ENCODE measurements at regions not wholly inside any gene's neighbourhood (a gene's known extent, or its start where the extent isn't known, plus 50 kb on each side); places are given as distances from the start of the nearest gene placed in this dataset.

GRCh38 chr18:2180586-2180985 lies 390.7 kb downstream of the METTL4 start:
- Mint-ChIP-seq H3K36me3 (no peaks in the 10 kb centered on the region), H3K4me1 (no peaks in the 10 kb centered on the region), H3K27ac (no peak overlapping the region), H3K4me3 (no peak overlapping the region), H3K27me3 (ENCODE audit: low read depth in 3 of 3) (peaks cover 0 to 3% (median 3%) of the 10 kb centered on the region in 3 donors), H3K9me3 (peaks cover 0 to 5% (median under 1%) of the 10 kb centered on the region in 6 donors)
- no peak for DNase-seq

DNA sequence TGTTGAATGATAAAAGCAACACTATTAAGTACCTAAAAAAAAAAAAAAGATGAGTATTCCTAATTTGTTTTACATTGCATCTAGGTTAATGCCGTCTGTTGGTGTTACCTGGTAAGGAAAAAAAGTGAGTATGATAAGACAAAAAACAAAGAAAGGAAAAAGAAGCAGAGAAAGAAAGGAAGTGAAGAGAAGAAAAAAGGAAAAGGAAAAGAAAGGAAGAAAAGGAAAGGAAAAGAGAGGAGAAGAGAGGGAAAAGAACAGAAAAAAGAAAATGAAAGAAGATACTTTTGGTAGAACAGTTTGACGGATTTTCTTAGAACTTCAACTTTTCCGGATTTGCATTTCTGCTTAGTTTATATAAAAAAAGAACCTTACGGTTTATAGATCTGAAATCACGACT lies 387.9 kb downstream of the METTL4 start:
- Mint-ChIP-seq H3K36me3 (no peaks in the 10 kb centered on the region), H3K27me3 (ENCODE audit: low read depth in 3 of 3) (peaks cover 0 to 3% (median 0%) of the 10 kb centered on the region in 3 donors), H3K9me3 (peaks cover 0 to 5% (median under 1%) of the 10 kb centered on the region in 6 donors), H3K4me1 (no peaks in the 10 kb centered on the region), H3K27ac (no peak overlapping the region), H3K4me3 (no peak overlapping the region)
- DNase-seq, result no peak

- Mint-ChIP-seq H3K36me3 (no peaks in the 10 kb centered on the region), H3K4me3 (no peak overlapping the region), H3K4me1 (no peaks in the 10 kb centered on the region), H3K9me3 (peaks cover 0 to 11% (median 3%) of the 10 kb centered on the region in 6 donors), H3K27me3 (ENCODE audit: low read depth in 3 of 3) (peaks cover 0 to 3% (median 0%) of the 10 kb centered on the region in 3 donors), H3K27ac (no peak overlapping the region)
- no peak for DNase-seq
These were observed 384.3 kb downstream of the METTL4 start for GRCh38 chr18:2186967-2187366.

DNA sequence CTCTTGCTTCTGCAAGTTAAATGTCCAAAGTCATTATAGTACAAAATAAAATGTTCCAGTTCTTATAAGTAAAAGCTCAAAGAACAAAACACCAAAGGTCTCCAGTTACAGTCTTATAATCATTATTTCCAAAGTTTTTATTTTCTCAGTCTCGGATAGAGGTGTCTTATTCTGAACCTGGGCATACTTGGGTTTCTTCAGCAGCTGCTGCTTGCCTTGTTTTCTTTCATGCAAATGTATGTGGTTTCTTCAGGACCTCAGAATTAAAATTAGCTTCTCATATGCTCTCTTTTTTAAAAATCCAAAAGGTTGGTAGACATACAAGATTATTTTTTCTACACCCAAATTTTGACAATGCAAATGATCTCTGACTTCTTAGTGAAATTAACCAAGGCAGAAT lies 383.0 kb downstream of the METTL4 start:
- no peak for DNase-seq
- H3K9me3 Mint-ChIP-seq, result peaks cover 0 to 23% (median 4%) of the 10 kb centered on the region in 6 donors
- H3K27me3 Mint-ChIP-seq (ENCODE audit: low read depth in 3 of 3), result peaks cover 0 to 3% (median 0%) of the 10 kb centered on the region in 3 donors
- no peaks in the 10 kb centered on the region for H3K36me3 Mint-ChIP-seq
- no peak overlapping the region for H3K27ac Mint-ChIP-seq
- H3K4me3 Mint-ChIP-seq, result no peak overlapping the region
- no peaks in the 10 kb centered on the region for H3K4me1 Mint-ChIP-seq

DNA sequence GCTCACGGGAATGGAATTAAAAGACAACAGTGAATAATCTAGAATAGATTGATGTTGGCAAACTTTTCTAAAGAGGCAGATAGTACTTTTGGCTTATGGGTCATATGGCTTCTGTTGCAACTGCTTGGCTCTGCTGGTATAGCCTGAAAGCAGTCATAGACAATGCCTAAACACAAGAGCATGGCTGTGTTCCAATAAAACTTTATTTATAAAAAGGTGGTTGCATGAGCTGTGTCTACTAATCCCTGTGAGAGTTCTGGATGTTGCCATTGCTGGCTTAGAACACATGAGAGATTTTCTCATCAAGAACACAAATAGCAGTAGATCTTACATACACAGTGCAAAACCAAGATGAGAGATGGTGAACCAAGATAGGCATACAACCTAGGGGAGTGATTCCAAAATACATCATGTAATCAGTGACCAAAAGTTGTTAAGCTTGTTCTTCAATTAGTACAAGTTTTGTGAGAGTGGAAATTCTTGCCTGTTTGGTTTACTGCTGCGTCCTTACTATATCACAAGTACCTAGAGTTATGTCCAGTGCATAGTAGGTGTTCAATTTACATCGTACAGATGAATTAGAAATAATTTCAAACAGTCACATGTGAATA lies 380.0 kb downstream of the METTL4 start:
- H3K4me3 Mint-ChIP-seq, result no peak overlapping the region
- no peak for DNase-seq
- no peaks in the 10 kb centered on the region for H3K4me1 Mint-ChIP-seq
- peaks cover 0 to 28% (median 5%) of the 10 kb centered on the region in 6 donors for H3K9me3 Mint-ChIP-seq
- no peak overlapping the region for H3K27ac Mint-ChIP-seq
- peaks cover 0 to 3% (median 0%) of the 10 kb centered on the region in 3 donors for H3K27me3 Mint-ChIP-seq (ENCODE audit: low read depth in 3 of 3)
- no peaks in the 10 kb centered on the region for H3K36me3 Mint-ChIP-seq

GRCh38 chr18:2192562-2192961 lies 378.7 kb downstream of the METTL4 start:
- DNase-seq, result no peak
- Mint-ChIP-seq H3K27ac (no peak overlapping the region), H3K9me3 (peaks cover 0 to 28% (median 5%) of the 10 kb centered on the region in 6 donors), H3K4me1 (no peaks in the 10 kb centered on the region), H3K36me3 (no peaks in the 10 kb centered on the region), H3K4me3 (no peak overlapping the region), H3K27me3 (ENCODE audit: low read depth in 3 of 3) (peaks cover 0 to 3% (median 0%) of the 10 kb centered on the region in 3 donors)

DNA sequence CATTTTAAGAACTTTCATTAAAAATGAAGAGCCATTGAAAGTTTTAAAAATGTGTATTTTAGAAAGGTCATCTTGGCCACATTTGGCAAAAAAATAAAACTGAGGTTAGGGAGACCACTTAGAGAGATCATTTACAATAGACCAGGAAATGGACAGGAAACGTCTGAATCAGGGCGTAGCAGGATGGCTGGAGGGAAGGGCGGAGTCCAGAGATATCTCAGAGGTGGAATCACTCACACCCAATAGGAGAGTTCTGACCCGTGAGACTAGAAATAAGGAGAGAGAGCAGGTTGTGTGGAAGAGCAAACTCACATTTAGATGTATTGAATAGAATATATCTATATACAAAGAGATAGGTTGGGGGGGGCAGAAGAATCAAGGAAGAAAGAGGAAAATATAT lies 373.4 kb downstream of the METTL4 start:
- Mint-ChIP-seq H3K9me3 (peaks cover 0 to 9% (median 2%) of the 10 kb centered on the region in 6 donors), H3K4me1 (no peaks in the 10 kb centered on the region), H3K27ac (no peak overlapping the region), H3K36me3 (no peaks in the 10 kb centered on the region), H3K4me3 (no peak overlapping the region), H3K27me3 (ENCODE audit: low read depth in 3 of 3) (peaks cover 0 to 2% (median 2%) of the 10 kb centered on the region in 3 donors)
- no peak for DNase-seq

DNA sequence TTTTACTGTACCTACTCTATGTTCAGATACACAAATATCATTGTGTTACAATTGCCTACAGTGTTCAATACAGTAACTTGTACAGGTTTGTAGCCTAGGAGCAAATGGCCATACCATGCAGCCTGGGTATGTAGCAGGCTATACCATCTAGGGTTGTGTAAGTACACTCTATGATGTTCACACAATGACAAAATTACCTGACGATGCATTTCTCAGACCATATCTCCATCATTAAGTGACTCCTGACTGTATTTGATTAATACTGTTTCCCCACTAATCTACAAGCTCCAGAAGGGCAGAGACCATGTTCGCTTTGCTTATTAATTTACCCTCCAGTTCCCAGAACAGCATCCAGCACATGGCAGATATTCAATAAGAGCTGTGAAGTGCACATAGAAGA lies 372.2 kb downstream of the METTL4 start:
- DNase-seq, result no peak
- no peak overlapping the region for H3K4me3 Mint-ChIP-seq
- no peak overlapping the region for H3K27ac Mint-ChIP-seq
- H3K4me1 Mint-ChIP-seq, result no peaks in the 10 kb centered on the region
- peaks cover 0 to 3% (median under 1%) of the 10 kb centered on the region in 6 donors for H3K9me3 Mint-ChIP-seq
- H3K27me3 Mint-ChIP-seq (ENCODE audit: low read depth in 3 of 3), result peaks cover 2 to 3% (median 2%) of the 10 kb centered on the region in 3 donors
- no peaks in the 10 kb centered on the region for H3K36me3 Mint-ChIP-seq

DNA sequence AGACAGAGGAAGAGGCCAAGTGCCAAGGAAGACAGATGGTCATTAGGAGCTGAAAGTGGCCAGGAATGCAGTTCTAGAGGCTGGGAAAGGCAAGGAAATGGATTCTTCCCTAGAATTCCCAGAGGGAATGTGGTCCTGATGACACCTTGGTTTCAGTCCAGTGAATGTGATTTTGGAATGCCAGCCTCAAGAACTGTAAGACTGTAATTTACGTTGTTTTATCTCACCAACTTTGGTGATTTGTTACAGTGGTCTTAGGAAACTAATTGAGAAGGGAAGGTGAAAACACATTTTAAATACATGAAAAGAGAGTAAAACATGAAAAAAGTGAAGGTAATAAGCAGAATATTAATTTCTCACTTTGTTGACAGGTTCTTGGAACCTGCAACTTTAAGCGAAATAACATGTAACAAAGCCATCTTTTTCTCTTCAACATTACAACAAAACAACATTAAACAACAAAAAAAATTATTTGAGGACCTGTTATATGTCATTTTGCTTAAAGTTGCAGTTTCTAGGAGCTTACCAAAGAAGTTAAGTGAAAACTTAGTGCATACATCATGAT lies 370.2 kb downstream of the METTL4 start:
- H3K27ac Mint-ChIP-seq, result no peak overlapping the region
- peaks cover 0 to 7% (median under 1%) of the 10 kb centered on the region in 6 donors for H3K9me3 Mint-ChIP-seq
- no peak overlapping the region for H3K4me3 Mint-ChIP-seq
- DNase-seq, result no peak
- H3K27me3 Mint-ChIP-seq (ENCODE audit: low read depth in 3 of 3), result peaks cover 2 to 6% (median 4%) of the 10 kb centered on the region in 3 donors
- no peaks in the 10 kb centered on the region for H3K4me1 Mint-ChIP-seq
- no peaks in the 10 kb centered on the region for H3K36me3 Mint-ChIP-seq

- Mint-ChIP-seq H3K9me3 (peaks cover 0 to 7% (median 0%) of the 10 kb centered on the region in 6 donors), H3K27ac (no peak overlapping the region), H3K4me3 (no peak overlapping the region), H3K36me3 (no peaks in the 10 kb centered on the region), H3K4me1 (no peaks in the 10 kb centered on the region), H3K27me3 (ENCODE audit: low read depth in 3 of 3) (peaks cover 2 to 11% (median 4%) of the 10 kb centered on the region in 3 donors)
- no peak for DNase-seq
These were observed 366.6 kb downstream of the METTL4 start for GRCh38 chr18:2204736-2205135.

DNA sequence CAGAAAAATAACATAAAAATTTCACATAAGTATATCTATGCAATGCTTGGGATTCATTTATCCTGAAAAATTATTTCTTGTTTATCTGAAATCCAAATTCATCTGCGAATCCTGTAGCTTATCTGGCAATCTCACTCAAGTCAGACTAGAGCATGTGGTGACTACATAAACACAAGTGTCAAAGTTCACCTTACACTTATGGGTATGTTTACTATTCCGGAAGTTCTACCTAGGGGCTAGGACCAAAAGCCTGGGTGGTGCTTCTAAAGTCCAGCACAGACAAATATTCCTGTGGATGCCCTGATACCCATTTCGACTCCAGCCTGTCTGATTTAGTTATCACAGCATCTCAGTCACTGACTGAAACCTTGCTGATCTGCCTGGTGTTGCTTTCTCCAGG lies 364.0 kb downstream of the METTL4 start:
- peaks cover 0 to 7% (median 0%) of the 10 kb centered on the region in 6 donors for H3K9me3 Mint-ChIP-seq
- H3K27me3 Mint-ChIP-seq (ENCODE audit: low read depth in 3 of 3), result peaks cover 0 to 12% (median 4%) of the 10 kb centered on the region in 3 donors
- H3K4me1 Mint-ChIP-seq, result no peaks in the 10 kb centered on the region
- no peaks in the 10 kb centered on the region for H3K36me3 Mint-ChIP-seq
- no peak for DNase-seq
- no peak overlapping the region for H3K27ac Mint-ChIP-seq
- H3K4me3 Mint-ChIP-seq, result no peak overlapping the region

GRCh38 chr18:2212598-2213205 lies 358.6 kb downstream of the METTL4 start:
- H3K27ac Mint-ChIP-seq, result no peak overlapping the region
- no peaks in the 10 kb centered on the region for H3K36me3 Mint-ChIP-seq
- H3K4me3 Mint-ChIP-seq, result no peak overlapping the region
- peaks cover 0 to 8% (median 0%) of the 10 kb centered on the region in 3 donors for H3K27me3 Mint-ChIP-seq (ENCODE audit: low read depth in 3 of 3)
- H3K4me1 Mint-ChIP-seq, result no peaks in the 10 kb centered on the region
- peaks cover 0 to 12% (median 0%) of the 10 kb centered on the region in 6 donors for H3K9me3 Mint-ChIP-seq
- DNase-seq, result no peak

- H3K4me1 Mint-ChIP-seq, result no peaks in the 10 kb centered on the region
- no peak for DNase-seq
- H3K9me3 Mint-ChIP-seq, result peaks cover 0 to 12% (median 0%) of the 10 kb centered on the region in 6 donors
- no peak overlapping the region for H3K4me3 Mint-ChIP-seq
- no peaks in the 10 kb centered on the region for H3K36me3 Mint-ChIP-seq
- peaks cover 0 to 10% (median 0%) of the 10 kb centered on the region in 3 donors for H3K27me3 Mint-ChIP-seq (ENCODE audit: low read depth in 3 of 3)
- no peak overlapping the region for H3K27ac Mint-ChIP-seq
These were observed 357.4 kb downstream of the METTL4 start for GRCh38 chr18:2213905-2214304.

- Mint-ChIP-seq H3K4me1 (no peaks in the 10 kb centered on the region), H3K27ac (no peak overlapping the region), H3K27me3 (ENCODE audit: low read depth in 3 of 3) (peaks cover 0 to 6% (median 0%) of the 10 kb centered on the region in 3 donors), H3K4me3 (no peak overlapping the region), H3K36me3 (no peaks in the 10 kb centered on the region), H3K9me3 (peaks cover 0 to 12% (median 0%) of the 10 kb centered on the region in 6 donors)
- no peak for DNase-seq
These were observed 353.9 kb downstream of the METTL4 start for GRCh38 chr18:2217356-2217755.

Measured in immature natural killer cell (primary cell).